Upper lobe of right lung (tissue), 1 donor: ENCODE measurements at regions not wholly inside any gene's neighbourhood (a gene's known extent, or its start where the extent isn't known, plus 50 kb on each side); places are given as distances from the start of the nearest gene placed in this dataset.
A peak's percentile ranks its signal among the peaks of the same experiment; 100 is the strongest.

ENCODE experiments used
- ATAC-seq: fragments of 200-7000 bp; cut with Tn5 transposase; one replicate; pipeline ENCODE4 v1.9.1; 2020; ENCODE audit warnings: mild to moderate bottlenecking, moderate library complexity
- DNase-seq: peaks from one replicate; pipeline ENCODE4 v3.0.0-alpha.2; 2020
- H3K27ac ChIP-seq: fragments of 200-600 bp; one replicate; pipeline ENCODE4 v1.8.0; 2022
- H3K27me3 ChIP-seq: fragments of 200-600 bp; one replicate; pipeline ENCODE4 v1.8.0; 2022; ENCODE audit warnings: mild to moderate bottlenecking
- H3K36me3 ChIP-seq: fragments of 200-600 bp; one replicate; pipeline ENCODE4 v1.8.0; 2022
- H3K4me1 ChIP-seq: fragments of 200-600 bp; one replicate; pipeline ENCODE4 v1.8.0; 2022
- H3K4me3 ChIP-seq: fragments of 200-600 bp; one replicate; pipeline ENCODE4 v1.8.0; 2022; ENCODE audit warnings: mild to moderate bottlenecking
- H3K9me3 ChIP-seq: fragments of 200-600 bp; one replicate; pipeline ENCODE4 v1.8.0; 2022
- intact Hi-C: fragments of 100-400 bp; cut with DNase I; formaldehyde crosslinking; loops from one replicate; pipeline ENCODE4 v1.11.0; 2022
- TF ChIP-seq, protein P1 (sequence below): fragments of 200-600 bp; IDR thresholded peaks from one replicate; pipeline ENCODE4 v1.8.0; 2022; ENCODE audit warnings: antibody characterized with exemption
- donor health status: DM: no; HTN: yes; CAD: no; lungs with severe emphysema.

DNA sequence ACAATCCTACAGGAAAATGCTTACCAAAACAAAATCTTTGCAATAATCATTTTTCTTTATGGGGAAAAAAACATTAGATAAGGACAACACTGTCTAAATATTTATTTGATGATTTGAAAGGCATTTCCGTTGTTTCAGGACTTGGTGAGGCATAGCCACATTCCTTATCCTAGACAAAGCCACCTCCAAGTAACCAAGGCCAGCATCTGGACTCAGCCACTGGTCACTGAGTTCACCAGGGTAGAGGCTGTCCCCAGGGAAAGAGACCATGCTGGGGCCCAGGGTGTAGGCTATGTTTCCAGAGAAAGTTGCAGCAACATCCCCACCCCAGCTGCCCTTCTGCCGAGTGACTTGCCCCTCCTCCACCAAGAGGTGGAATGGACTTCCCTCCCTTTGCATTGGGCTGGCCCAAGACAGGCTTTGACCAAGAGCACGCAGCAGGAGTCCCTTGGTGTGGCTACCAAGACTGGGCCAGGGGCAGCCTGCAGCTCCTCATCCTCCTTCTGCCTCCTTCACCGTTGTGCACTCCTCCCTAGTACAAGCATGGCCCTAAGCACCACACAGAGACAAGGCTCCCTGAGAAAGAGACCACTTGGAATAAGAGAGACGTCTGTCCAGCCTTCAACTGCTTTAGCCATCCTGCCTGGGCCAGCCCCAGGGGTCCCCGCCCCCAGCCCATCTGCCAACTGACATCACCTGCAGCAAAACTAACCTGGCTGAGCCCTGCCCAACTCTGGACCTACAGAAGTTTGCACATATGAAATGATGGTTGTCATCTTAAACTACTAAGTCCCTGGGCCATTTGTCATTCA is 68.1 kb upstream of the SPIN1 start:
- H3K9me3 ChIP-seq = no peaks in the 10 kb centered on the region
- intact Hi-C loops = no loop called here
- H3K27ac ChIP-seq = no peak overlapping the region
- H3K36me3 ChIP-seq = no peaks in the 10 kb centered on the region
- TF ChIP-seq, protein P1, sequence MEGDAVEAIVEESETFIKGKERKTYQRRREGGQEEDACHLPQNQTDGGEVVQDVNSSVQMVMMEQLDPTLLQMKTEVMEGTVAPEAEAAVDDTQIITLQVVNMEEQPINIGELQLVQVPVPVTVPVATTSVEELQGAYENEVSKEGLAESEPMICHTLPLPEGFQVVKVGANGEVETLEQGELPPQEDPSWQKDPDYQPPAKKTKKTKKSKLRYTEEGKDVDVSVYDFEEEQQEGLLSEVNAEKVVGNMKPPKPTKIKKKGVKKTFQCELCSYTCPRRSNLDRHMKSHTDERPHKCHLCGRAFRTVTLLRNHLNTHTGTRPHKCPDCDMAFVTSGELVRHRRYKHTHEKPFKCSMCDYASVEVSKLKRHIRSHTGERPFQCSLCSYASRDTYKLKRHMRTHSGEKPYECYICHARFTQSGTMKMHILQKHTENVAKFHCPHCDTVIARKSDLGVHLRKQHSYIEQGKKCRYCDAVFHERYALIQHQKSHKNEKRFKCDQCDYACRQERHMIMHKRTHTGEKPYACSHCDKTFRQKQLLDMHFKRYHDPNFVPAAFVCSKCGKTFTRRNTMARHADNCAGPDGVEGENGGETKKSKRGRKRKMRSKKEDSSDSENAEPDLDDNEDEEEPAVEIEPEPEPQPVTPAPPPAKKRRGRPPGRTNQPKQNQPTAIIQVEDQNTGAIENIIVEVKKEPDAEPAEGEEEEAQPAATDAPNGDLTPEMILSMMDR = no peak
- ATAC-seq = no peak
- no peaks in the 10 kb centered on the region for H3K4me1 ChIP-seq
- no peak for DNase-seq
- H3K27me3 ChIP-seq = no peaks in the 10 kb centered on the region
- no peak overlapping the region for H3K4me3 ChIP-seq

DNA sequence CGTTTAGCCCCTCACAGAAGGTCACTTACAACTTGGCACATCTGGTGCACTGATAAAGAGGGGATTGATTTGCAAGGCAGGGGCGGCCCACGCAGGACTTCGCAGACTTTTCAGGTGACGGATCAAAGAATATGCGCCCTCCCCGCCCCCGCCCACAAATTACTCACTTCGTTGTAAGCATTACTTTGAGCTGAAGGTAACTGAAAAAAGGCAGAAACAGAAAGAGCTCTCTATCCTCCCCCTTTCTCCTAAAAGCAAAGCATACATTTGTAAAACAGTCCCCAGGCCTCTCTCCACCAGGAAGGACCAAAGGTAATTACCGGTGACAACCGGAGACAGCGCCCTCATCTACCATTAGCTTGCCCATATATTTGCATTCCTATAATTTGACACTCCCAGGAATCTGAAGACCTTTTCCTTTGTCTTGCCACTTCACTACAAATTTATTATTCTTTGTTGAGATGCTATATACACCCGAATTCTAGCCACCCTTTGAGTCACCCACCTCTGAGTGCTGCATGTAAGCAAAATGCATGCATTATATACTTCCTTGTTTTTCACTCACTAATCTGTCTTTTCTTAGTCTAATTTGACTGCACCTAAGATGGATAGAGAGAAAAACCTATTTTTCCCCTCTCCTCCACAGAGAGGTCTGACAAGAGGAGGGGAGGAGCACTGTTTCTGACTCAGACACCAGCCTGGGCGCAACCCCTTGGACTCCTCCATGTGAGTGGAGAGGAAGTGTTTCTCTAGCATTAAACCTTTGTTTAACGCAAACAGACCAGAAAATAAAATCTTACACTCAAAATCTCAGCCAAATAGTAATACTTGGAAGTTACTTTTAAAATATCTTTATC is 74.7 kb upstream of the SPIN1 start:
- ATAC-seq (no peak), DNase-seq (no peak)
- Histone ChIP-seq H3K27me3 (no peaks in the 10 kb centered on the region), H3K4me1 (no peaks in the 10 kb centered on the region), H3K9me3 (no peaks in the 10 kb centered on the region), H3K4me3 (no peak overlapping the region), H3K27ac (no peak overlapping the region), H3K36me3 (no peaks in the 10 kb centered on the region)
- intact Hi-C loops = no loop called here
- TF ChIP-seq, protein P1 = no peak

- Histone ChIP-seq H3K4me1 (no peaks in the 10 kb centered on the region), H3K27ac (no peak overlapping the region), H3K27me3 (no peaks in the 10 kb centered on the region), H3K4me3 (no peak overlapping the region), H3K9me3 (no peaks in the 10 kb centered on the region), H3K36me3 (no peaks in the 10 kb centered on the region)
- TF ChIP-seq, protein P1 = no peak
- no peak for DNase-seq
- intact Hi-C loops = no loop called here
- no peak for ATAC-seq
These were observed 75.6 kb upstream of the SPIN1 start for GRCh38 chr9:88312517-88313103.

DNA sequence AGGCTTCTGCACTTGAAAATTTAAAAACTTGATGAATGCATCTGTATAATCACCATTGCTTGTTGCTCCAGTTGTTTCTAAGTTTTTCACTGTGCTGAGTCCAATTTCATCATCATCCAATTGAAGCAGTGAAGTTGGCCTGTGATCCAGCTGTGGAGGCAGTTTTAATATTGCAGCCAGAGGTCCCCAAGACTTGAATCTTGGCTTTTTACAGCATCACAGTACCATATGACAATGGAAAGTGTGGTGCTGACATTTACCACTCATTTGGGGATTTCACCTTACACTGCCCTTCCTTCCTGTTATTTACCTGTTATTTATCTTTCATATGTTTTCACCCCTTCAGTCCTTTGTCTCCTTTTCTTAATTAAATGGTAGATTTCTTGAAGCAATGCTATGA is 76.2 kb upstream of the SPIN1 start:
- Histone ChIP-seq H3K4me3 (no peak overlapping the region), H3K27ac (no peak overlapping the region), H3K9me3 (no peaks in the 10 kb centered on the region), H3K36me3 (no peaks in the 10 kb centered on the region), H3K27me3 (no peaks in the 10 kb centered on the region), H3K4me1 (no peaks in the 10 kb centered on the region)
- intact Hi-C loops = no loop called here
- ATAC-seq (no peak), DNase-seq (no peak)
- TF ChIP-seq, protein P1 = no peak

- TF ChIP-seq, protein P1 = no peak
- Histone ChIP-seq H3K27ac (no peak overlapping the region), H3K27me3 (no peaks in the 10 kb centered on the region), H3K36me3 (no peaks in the 10 kb centered on the region), H3K4me1 (no peaks in the 10 kb centered on the region), H3K9me3 (no peaks in the 10 kb centered on the region), H3K4me3 (no peak overlapping the region)
- peak; percentile 9 for DNase-seq
- intact Hi-C loops = no loop called here
- peak; percentile 64 for ATAC-seq
These were observed 77.8 kb upstream of the SPIN1 start for GRCh38 chr9:88310310-88310980.
